MM.1S (cell line): ENCODE measurements at regions not wholly inside any gene's neighbourhood (a gene's known extent, or its start where the extent isn't known, plus 50 kb on each side); places are given as distances from the start of the nearest gene placed in this dataset.

Experiments used
- DNase-seq: peaks from one replicate; pipeline ENCODE4 v3.0.0-alpha.2; 2015
- H2AFZ ChIP-seq: fragments of 300-600 bp; sonication (generic); 2 replicates; pipeline ENCODE4 v1.6.0; 2016; ENCODE audit warnings: antibody characterized with exemption, low read length
- H3F3A ChIP-seq: fragments of 300-600 bp; sonication (generic); 2 replicates; pipeline ENCODE4 v1.6.1; 2016; ENCODE audit warnings: mild to moderate bottlenecking, antibody characterized with exemption, low read length, moderate library complexity, mixed read lengths; ENCODE audit not compliant: insufficient read depth
- H3K27ac ChIP-seq: fragments of 300-600 bp; sonication (generic); 2 replicates; pipeline ENCODE4 v1.5.1; 2016; ENCODE audit warnings: mild to moderate bottlenecking, low read length
- H3K27me3 ChIP-seq: fragments of 300-600 bp; sonication (generic); replicated peaks from 2 replicates; pipeline ENCODE4 v1.6.0; 2016; ENCODE audit warnings: low read length; ENCODE audit not compliant: insufficient read depth
- H3K36me3 ChIP-seq: fragments of 300-600 bp; sonication (generic); replicated peaks from 2 replicates; pipeline ENCODE4 v1.6.1; 2016; ENCODE audit warnings: mild to moderate bottlenecking, low read length, mixed read lengths; ENCODE audit not compliant: insufficient read depth
- H3K4me1 ChIP-seq: fragments of 300-600 bp; sonication (generic); 2 replicates; pipeline ENCODE4 v1.6.1; 2016; ENCODE audit warnings: low read length, mixed read lengths
- H3K4me2 ChIP-seq: fragments of 300-600 bp; sonication (generic); 2 replicates; pipeline ENCODE4 v1.6.0; 2016; ENCODE audit warnings: low read depth, low read length
- H3K4me3 ChIP-seq: fragments of 300-600 bp; sonication (generic); 2 replicates; pipeline ENCODE4 v1.5.1; 2016; ENCODE audit warnings: low read length, mixed read lengths
- H3K79me2 ChIP-seq: fragments of 300-600 bp; sonication (generic); 2 replicates; pipeline ENCODE4 v1.6.1; 2016; ENCODE audit warnings: mixed run types, low read length, mixed read lengths
- H3K9ac ChIP-seq: fragments of 300-600 bp; sonication (generic); 2 replicates; pipeline ENCODE4 v1.6.1; 2016; ENCODE audit warnings: low read length, mixed read lengths
- H3K9me2 ChIP-seq: fragments of 300-600 bp; sonication (generic); replicated peaks from 2 replicates; pipeline ENCODE4 v1.6.1; 2016; ENCODE audit warnings: mild to moderate bottlenecking, low read length, mixed read lengths; ENCODE audit not compliant: insufficient read depth
- H3K9me3 ChIP-seq: fragments of 300-600 bp; sonication (generic); replicated peaks from 2 replicates; pipeline ENCODE4 v1.6.1; 2016; ENCODE audit warnings: mild to moderate bottlenecking, low read length, mixed read lengths; ENCODE audit not compliant: insufficient read depth
- H4K20me1 ChIP-seq: fragments of 300-600 bp; sonication (generic); 2 replicates; pipeline ENCODE4 v1.6.1; 2016; ENCODE audit warnings: mild to moderate bottlenecking, low read length, moderate library complexity, mixed read lengths; ENCODE audit not compliant: insufficient read depth
- EZH2 ChIP-seq: fragments of 300-600 bp; sonication (generic); optimal IDR thresholded peaks from 2 replicates; pipeline ENCODE3; 2017; ENCODE audit warnings: low read depth, mild to moderate bottlenecking, antibody characterized with exemption, low read length, mixed read lengths
- EZH2phosphoT487 ChIP-seq: fragments of 300-600 bp; sonication (generic); IDR thresholded peaks from 2 replicates; pipeline ENCODE4 v1.6.1; 2018; ENCODE audit warnings: antibody characterized with exemption, low read length
- TF ChIP-seq, protein P1 (sequence below): fragments of 300-600 bp; sonication (generic); IDR thresholded peaks from 2 replicates; pipeline ENCODE4 v1.5.1; 2016; ENCODE audit warnings: antibody characterized with exemption, low read length, mixed read lengths

DNA sequence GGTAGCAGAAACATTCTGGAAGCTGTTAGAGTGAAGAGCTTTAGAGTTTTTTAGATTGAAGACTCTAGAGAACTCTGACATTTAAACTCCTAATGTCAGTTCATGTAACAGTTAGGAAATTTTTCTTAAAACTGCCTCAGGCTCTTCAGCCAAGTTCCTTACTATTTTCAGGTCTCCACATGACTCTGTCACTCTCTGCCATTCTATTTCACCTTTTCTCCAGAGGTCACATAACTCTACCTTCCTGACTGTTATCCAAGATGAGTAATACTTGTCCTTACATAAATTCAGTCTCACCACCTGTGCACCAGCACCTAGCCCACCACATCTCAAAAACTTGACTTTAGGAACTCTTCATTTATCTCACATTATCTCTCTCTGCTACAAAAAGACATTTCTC, 347.1 kb upstream of the CA10 start:
- H3F3A ChIP-seq, result no peaks in the 10 kb centered on the region
- H3K4me2 ChIP-seq, result no peak overlapping the region
- no peaks in the 10 kb centered on the region for H4K20me1 ChIP-seq
- DNase-seq, result no peak
- no peak overlapping the region for H3K27ac ChIP-seq
- H3K9me2 ChIP-seq, result no peaks in the 10 kb centered on the region
- H3K36me3 ChIP-seq, result no peaks in the 10 kb centered on the region
- H3K27me3 ChIP-seq, result no peaks in the 10 kb centered on the region
- no peak overlapping the region for H3K4me3 ChIP-seq
- H3K9me3 ChIP-seq, result no peaks in the 10 kb centered on the region
- H2AFZ ChIP-seq, result no peak overlapping the region
- TF ChIP-seq EZH2 (no peak), EZH2phosphoT487 (no peak)
- TF ChIP-seq, protein P1, sequence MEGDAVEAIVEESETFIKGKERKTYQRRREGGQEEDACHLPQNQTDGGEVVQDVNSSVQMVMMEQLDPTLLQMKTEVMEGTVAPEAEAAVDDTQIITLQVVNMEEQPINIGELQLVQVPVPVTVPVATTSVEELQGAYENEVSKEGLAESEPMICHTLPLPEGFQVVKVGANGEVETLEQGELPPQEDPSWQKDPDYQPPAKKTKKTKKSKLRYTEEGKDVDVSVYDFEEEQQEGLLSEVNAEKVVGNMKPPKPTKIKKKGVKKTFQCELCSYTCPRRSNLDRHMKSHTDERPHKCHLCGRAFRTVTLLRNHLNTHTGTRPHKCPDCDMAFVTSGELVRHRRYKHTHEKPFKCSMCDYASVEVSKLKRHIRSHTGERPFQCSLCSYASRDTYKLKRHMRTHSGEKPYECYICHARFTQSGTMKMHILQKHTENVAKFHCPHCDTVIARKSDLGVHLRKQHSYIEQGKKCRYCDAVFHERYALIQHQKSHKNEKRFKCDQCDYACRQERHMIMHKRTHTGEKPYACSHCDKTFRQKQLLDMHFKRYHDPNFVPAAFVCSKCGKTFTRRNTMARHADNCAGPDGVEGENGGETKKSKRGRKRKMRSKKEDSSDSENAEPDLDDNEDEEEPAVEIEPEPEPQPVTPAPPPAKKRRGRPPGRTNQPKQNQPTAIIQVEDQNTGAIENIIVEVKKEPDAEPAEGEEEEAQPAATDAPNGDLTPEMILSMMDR, result no peak
- no peaks in the 10 kb centered on the region for H3K4me1 ChIP-seq
- H3K9ac ChIP-seq, result no peak overlapping the region
- no peaks in the 10 kb centered on the region for H3K79me2 ChIP-seq

DNA sequence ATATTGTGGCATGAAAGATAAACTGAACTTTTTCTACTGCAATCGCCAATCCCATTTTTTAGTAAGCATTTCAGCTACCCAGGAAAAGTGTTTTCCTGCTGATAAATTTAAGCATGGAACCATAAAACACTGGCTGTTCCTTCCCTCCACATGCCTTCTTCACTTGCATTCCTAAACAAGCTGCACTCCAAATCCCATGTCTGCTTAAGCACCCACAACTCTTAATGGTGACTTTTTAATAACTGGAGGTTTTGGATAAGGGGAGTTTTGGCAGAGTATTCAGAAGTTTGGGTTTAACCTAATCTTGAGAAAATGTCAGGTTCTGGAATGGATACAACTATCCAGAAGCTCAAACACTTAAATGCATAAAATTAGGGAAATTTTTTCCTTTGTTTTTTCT, 345.6 kb upstream of the CA10 start:
- no peak overlapping the region for H3K4me2 ChIP-seq
- H3K36me3 ChIP-seq, result no peaks in the 10 kb centered on the region
- H3K9me3 ChIP-seq, result no peaks in the 10 kb centered on the region
- H3K9ac ChIP-seq, result no peak overlapping the region
- H2AFZ ChIP-seq, result no peak overlapping the region
- DNase-seq, result no peak
- no peaks in the 10 kb centered on the region for H3F3A ChIP-seq
- H3K4me1 ChIP-seq, result no peaks in the 10 kb centered on the region
- no peaks in the 10 kb centered on the region for H3K9me2 ChIP-seq
- H3K79me2 ChIP-seq, result no peaks in the 10 kb centered on the region
- no peak overlapping the region for H3K27ac ChIP-seq
- no peaks in the 10 kb centered on the region for H3K27me3 ChIP-seq
- no peak for TF ChIP-seq EZH2
- TF ChIP-seq, protein P1, result no peak
- TF ChIP-seq EZH2phosphoT487, result no peak
- no peaks in the 10 kb centered on the region for H4K20me1 ChIP-seq
- H3K4me3 ChIP-seq, result no peak overlapping the region

DNA sequence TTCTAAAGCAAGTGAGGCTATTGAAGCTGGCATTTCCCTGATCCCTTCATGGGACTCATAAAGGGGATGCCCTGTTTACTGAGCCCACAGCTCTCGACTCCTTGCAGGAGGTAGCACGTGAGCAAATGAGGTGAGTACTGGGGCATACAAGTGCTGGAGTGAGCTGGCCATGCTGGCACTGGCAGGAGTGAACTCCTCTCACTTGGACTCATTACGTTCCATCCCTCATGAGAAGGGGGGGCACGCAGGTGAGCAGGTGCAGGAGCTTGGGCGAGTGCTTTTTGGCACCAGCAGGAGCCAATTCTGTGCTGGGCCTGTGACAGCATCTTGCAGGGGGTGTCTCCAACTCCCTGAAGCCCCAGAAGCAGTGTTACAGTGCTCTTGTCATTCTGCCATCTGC, 337.1 kb upstream of the CA10 start:
- H4K20me1 ChIP-seq, result no peaks in the 10 kb centered on the region
- no peaks in the 10 kb centered on the region for H3K36me3 ChIP-seq
- no peaks in the 10 kb centered on the region for H3K4me1 ChIP-seq
- no peaks in the 10 kb centered on the region for H3K9me2 ChIP-seq
- H3K4me2 ChIP-seq, result no peak overlapping the region
- H3F3A ChIP-seq, result no peaks in the 10 kb centered on the region
- H3K9ac ChIP-seq, result no peak overlapping the region
- TF ChIP-seq EZH2phosphoT487 (no peak), EZH2 (no peak)
- TF ChIP-seq, protein P1, result no peak
- no peak overlapping the region for H3K27ac ChIP-seq
- no peaks in the 10 kb centered on the region for H3K79me2 ChIP-seq
- H2AFZ ChIP-seq, result no peak overlapping the region
- H3K9me3 ChIP-seq, result no peaks in the 10 kb centered on the region
- no peak overlapping the region for H3K4me3 ChIP-seq
- DNase-seq, result no peak
- H3K27me3 ChIP-seq, result no peaks in the 10 kb centered on the region
